Coronary artery (tissue), 2 donors: ENCODE measurements at regions not wholly inside any gene's neighbourhood (a gene's known extent, or its start where the extent isn't known, plus 50 kb on each side); places are given as distances from the start of the nearest gene placed in this dataset.

Experiments
- DNase-seq: peaks from one replicate; pipeline ENCODE4 v3.0.0-alpha.2; 2017; ENCODE audit warnings: low spot score
- H3K27ac ChIP-seq, 2 donors: fragments of 200-600 bp; sonication (generic); one replicate each; pipeline ENCODE4 v1.5.1; 2016 to 2019
- H3K4me3 ChIP-seq: fragments of 200-600 bp; sonication (generic); 2 replicates; pipeline ENCODE4 v1.5.1; 2016; ENCODE audit warnings: mild to moderate bottlenecking, moderate library complexity
- CTCF ChIP-seq: fragments of 200-600 bp; sonication (generic); IDR thresholded peaks from one replicate; pipeline ENCODE4 v1.5.1; 2019; ENCODE audit warnings: antibody characterized with exemption

GRCh38 chr14:38394064-38394463 is 138.2 kb upstream of the CLEC14A start:
- no peak overlapping the region for H3K27ac ChIP-seq
- DNase-seq = no peak
- no peak for TF ChIP-seq CTCF
- H3K4me3 ChIP-seq = no peak overlapping the region

DNA sequence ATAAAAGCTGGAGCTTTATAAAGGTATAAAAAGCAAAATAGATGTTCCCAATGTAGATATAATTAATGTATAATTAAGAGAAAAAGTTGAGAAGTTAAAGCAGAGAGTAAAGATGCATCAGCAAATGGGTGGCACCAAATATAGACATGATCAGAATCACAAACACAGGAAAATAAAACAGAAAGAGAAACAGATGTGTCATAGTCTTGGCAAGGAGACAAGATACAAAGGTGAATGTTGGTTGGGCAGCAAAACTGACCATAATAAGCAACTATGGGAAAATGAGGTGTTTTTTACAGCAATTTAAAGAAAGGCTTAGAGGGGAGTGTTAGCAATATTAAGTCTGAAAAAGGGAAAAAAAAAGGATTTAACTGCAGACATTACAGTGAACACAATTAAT is 135.4 kb upstream of the CLEC14A start:
- no peak overlapping the region for H3K27ac ChIP-seq

GRCh38 chr14:38389681-38390080 is 133.8 kb upstream of the CLEC14A start:
- TF ChIP-seq CTCF = no peak
- H3K27ac ChIP-seq = no peak overlapping the region
- DNase-seq = no peak

More for the DNA sequence above, 135.4 kb upstream of the CLEC14A start:
- TF ChIP-seq CTCF = no peak
- no peak overlapping the region for H3K4me3 ChIP-seq
- no peak for DNase-seq

GRCh38 chr14:38387821-38388220 is 131.9 kb upstream of the CLEC14A start:
- Histone ChIP-seq H3K4me3 (no peak overlapping the region), H3K27ac (no peak overlapping the region)
- no peak for DNase-seq
- no peak for TF ChIP-seq CTCF

More at GRCh38 chr14:38389681-38390080, 133.8 kb upstream of the CLEC14A start:
- no peak overlapping the region for H3K4me3 ChIP-seq

GRCh38 chr14:38385836-38386235 is 129.9 kb upstream of the CLEC14A start:
- TF ChIP-seq CTCF = no peak
- DNase-seq = no peak
- no peak overlapping the region for H3K27ac ChIP-seq
- H3K4me3 ChIP-seq = no peak overlapping the region

- H3K27ac ChIP-seq = no peak overlapping the region
These were observed 129.4 kb upstream of the CLEC14A start for GRCh38 chr14:38385343-38385742.

More at GRCh38 chr14:38385343-38385742, 129.4 kb upstream of the CLEC14A start:
- no peak for TF ChIP-seq CTCF
- no peak for DNase-seq
- H3K4me3 ChIP-seq = no peak overlapping the region
